GM18498 (cell line): ENCODE measurements at regions not wholly inside any gene's neighbourhood (a gene's known extent, or its start where the extent isn't known, plus 50 kb on each side); places are given as distances from the start of the nearest gene placed in this dataset.
"Not testable (repeated sequence)": the region's sequence is repeated elsewhere in the genome, so short reads cannot be mapped to it uniquely, and the experiment has no call there.

ENCODE experiments used
- ATAC-seq: cut with Tn5 transposase; IDR thresholded peaks from one replicate; pipeline ENCODE4 v1.9.1; 2021; ENCODE audit warnings: mild to moderate bottlenecking, moderate library complexity; ENCODE audit not compliant: unreplicated experiment

- no peak for ATAC-seq
Observed at GRCh38 chr9:95785209-95785608, 90.3 kb upstream of the ERCC6L2 start.

- ATAC-seq = no peak
Observed at GRCh38 chr9:95784318-95784717, 91.2 kb upstream of the ERCC6L2 start.

DNA sequence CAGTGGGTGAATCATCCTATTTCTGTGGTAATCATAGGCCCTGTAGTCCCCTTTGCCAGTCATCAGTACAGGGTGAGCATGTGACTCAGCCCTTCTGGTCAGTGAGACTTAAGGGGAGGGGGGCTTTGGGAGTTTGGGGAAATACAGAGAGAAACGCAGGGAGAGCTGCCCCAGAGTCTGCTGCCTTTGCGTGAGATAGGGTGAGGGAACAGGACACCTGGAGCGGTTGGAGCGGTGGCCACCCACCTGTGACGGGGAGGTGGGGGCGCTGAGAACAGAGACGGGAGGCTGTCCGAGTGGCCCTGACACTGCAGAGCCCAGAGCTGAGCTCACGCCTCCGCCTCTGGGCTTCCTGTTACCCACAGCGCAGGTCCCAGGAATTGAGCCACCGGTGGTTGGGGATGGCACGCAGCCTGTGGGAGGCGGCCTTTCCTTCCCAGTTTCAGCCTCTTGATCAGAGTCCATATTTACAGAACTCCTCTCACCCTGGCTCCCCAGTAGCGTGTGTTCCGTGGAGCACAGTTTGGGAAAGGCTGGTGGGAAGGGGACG lies 92.0 kb upstream of the ERCC6L2 start:
- no peak for ATAC-seq

DNA sequence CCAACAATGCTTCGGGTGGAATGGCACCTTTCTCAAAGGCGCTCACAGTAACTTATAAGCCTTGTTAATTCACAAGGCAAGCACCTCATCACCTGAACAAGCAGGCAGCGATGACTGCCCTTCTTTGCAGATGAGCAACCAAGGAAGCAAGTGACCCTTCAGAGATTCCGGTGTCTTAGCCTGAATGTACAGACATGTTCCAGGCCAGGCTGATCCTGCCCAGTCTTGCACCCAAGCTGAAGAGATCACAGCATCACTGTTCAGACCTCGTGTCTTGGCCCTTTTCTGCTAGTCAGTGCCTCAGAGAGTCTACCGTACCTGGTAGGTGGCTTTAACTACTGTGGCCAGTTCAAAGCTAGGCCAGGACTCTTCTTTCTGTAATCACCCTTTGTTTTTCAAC lies 94.7 kb upstream of the ERCC6L2 start:
- no peak for ATAC-seq

DNA sequence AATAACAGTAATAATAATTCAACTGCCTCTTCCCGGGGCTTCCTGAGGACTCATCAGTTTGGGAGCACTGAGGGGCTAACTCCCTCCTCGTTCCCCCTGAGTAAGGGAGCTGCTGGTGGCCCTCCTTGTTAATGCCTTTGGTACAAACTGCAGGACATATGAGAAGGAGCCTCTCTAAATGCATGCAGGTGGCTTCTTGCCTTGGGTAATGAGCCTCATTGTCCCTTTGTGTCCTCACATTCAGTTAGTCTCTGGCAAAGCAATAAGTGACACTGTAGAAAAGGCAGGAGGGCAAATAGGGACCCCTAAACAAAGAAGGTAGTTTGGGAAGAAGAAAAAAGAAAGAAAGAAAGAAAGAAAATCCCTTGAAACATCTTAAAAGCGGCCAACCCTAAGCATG lies 95.4 kb upstream of the ERCC6L2 start:
- no peak for ATAC-seq

- ATAC-seq = not testable (repeated sequence)
Observed at GRCh38 chr9:95779597-95779996, 95.9 kb upstream of the ERCC6L2 start.

DNA sequence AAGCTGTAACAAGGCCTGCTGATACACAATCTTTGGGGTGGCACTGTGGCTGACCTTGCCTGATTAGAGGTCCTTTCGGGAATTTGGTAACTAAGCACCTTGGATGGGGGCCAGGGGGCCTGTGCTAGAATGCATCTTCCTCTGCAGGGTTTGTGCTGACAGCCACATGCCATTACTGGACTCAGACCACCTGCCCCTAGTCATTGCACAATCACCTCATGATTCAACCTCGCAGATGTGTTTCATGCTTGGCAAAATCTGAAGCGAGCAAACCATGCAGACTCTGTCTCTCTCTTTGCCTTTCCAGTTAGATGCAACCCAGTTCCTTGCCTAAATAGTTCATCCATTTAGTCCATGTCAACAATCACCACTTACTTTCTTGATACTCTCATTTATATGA lies 96.5 kb upstream of the ERCC6L2 start:
- ATAC-seq = no peak

- ATAC-seq = no peak
Observed at GRCh38 chr9:95777136-95777535, 98.4 kb upstream of the ERCC6L2 start.

DNA sequence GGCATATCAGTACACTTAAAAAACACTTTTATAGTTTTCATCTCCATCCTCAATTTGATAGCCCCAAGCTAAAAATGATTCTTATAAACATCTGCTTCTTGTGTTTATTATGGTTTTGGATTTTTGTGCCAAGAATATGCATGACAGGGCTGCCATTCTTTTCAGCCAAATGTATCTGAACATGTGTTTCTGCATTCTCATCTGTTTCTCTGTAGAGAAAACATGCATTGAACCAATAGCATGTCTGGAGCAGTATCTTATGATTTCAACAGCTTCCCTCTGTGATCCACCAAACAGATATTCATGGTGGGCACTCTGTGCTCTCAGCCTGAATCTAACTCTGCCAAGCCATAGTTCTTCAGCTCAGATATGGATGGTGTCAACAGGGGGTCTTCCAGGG lies 99.3 kb upstream of the ERCC6L2 start:
- ATAC-seq = no peak

DNA sequence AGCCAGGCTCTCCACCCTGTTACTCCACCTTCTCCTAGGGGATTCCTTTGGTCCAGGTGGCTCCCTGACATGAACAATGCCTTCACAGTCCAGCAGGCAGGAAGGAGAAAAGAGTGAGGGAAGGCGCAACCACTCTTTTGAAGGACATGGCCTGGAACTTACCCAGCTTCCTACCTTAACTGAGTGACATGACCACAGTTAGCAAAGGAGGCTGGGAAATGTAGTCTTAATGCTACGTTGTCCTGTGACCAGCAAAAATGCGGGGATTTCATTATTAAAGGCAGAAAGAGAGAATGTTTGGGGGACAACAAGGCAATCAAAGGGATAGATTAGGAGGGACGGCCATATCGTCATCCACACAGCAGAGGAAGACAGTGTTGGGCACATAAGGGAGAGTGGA lies 100.3 kb upstream of the ERCC6L2 start:
- no peak for ATAC-seq

GRCh38 chr9:95773053-95773418 lies 102.5 kb upstream of the ERCC6L2 start:
- ATAC-seq = no peak

DNA sequence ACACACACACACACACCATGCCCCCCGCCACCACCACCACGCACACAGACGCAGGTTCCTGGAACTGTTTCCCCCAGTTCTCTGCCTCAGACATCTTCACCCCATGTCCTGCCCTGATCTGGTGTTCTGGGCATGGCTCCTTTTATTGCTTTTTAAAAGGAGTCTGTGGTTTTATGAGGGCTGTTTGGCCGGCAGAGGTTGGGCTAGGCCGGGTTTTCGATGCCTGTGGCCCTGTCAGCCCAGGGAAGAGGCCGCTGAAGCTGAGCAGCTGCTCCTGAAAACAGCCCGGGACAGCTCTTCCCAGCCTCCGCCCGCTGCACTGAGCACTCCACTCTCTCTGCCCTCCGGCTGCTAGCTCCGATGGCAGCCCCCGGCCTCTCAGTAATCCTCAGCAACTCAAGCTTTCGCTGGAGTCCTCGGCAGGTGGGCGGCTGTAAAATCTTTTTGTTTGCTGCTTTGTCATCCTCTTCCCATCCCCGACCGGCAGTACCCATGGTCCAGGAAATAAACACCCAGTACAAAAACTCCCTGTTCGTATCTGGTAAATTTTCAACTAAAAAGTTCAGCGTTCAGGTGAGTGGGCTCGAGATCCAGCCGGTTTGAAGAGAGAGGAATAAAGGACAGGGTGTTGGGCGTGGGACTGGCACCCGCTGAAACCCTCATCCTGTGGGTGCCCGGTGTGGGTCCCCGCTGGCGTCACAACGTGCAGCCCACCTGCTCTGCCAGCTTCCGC lies 103.0 kb upstream of the ERCC6L2 start:
- ATAC-seq = no peak

- ATAC-seq = no peak
Observed at GRCh38 chr9:95771556-95772246, 103.8 kb upstream of the ERCC6L2 start.

- ATAC-seq = no peak
Observed at GRCh38 chr9:95770653-95771131, 104.8 kb upstream of the ERCC6L2 start.

- no peak for ATAC-seq
Observed at GRCh38 chr9:95769909-95770433, 105.5 kb upstream of the ERCC6L2 start.

GRCh38 chr9:95769473-95769872 lies 106.0 kb upstream of the ERCC6L2 start:
- no peak for ATAC-seq

- no peak for ATAC-seq
Observed at GRCh38 chr9:95766906-95767305, 108.6 kb upstream of the ERCC6L2 start.

GRCh38 chr9:95764533-95765319 lies 110.8 kb upstream of the ERCC6L2 start:
- no peak for ATAC-seq

GRCh38 chr9:95763983-95764382 lies 111.5 kb upstream of the ERCC6L2 start:
- ATAC-seq = no peak

GRCh38 chr9:95763006-95763405 lies 112.5 kb upstream of the ERCC6L2 start:
- no peak for ATAC-seq

DNA sequence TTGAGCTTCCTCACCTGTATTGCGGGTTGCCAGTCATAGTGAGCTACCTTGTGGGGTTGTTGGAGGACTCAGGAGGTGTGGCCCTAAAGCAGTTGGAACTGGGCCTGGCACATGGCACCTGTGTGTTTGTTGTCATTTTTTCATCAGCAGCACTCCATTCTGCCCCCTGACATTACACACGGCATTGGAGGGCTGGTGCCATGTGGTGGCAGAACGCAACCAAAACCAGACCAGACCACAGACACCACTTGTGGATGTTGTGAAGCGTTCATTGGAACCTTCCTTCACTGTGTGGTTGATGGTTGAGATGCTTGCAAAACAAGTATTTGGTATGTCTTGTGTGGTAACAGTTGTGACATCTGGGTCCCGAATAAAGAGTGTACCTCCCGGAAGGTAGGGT lies 113.2 kb upstream of the ERCC6L2 start:
- ATAC-seq = peak; percentile 69
